Chondrocyte (in vitro differentiated cells): ENCODE measurements at regions not wholly inside any gene's neighbourhood (a gene's known extent, or its start where the extent isn't known, plus 50 kb on each side); places are given as distances from the start of the nearest gene placed in this dataset.
A peak's percentile ranks its signal among the peaks of the same experiment; 100 is the strongest.

Experiments
- DNase-seq: peaks from one replicate; pipeline ENCODE4 v3.0.0; 2021; ENCODE audit warnings: mixed read lengths, low spot score
- H3K27ac Mint-ChIP-seq: one replicate; pipeline ENCODE4 v1.8.0; 2021; ENCODE audit warnings: mild to moderate bottlenecking, moderate library complexity, mixed read lengths; ENCODE audit not compliant: unreplicated experiment
- H3K27me3 Mint-ChIP-seq: 2 replicates; pipeline ENCODE4 v1.8.0; 2021; ENCODE audit warnings: low read depth, mixed read lengths
- H3K36me3 Mint-ChIP-seq: 2 replicates; pipeline ENCODE4 v1.8.0; 2021; ENCODE audit warnings: low read depth, mixed read lengths
- H3K4me1 Mint-ChIP-seq: 2 replicates; pipeline ENCODE4 v1.8.0; 2021; ENCODE audit warnings: low read depth, mild to moderate bottlenecking, mixed read lengths
- H3K4me3 Mint-ChIP-seq: one replicate; pipeline ENCODE4 v1.8.0; 2021; ENCODE audit warnings: mild to moderate bottlenecking, moderate library complexity, mixed read lengths; ENCODE audit not compliant: unreplicated experiment
- H3K9me3 Mint-ChIP-seq: 2 replicates; pipeline ENCODE4 v1.8.0; 2021; ENCODE audit warnings: low read depth, mixed read lengths
- TF ChIP-seq, protein P1 (sequence below): fragments of 200-600 bp; sonication (generic); IDR thresholded peaks from 2 replicates; pipeline ENCODE4 v1.5.0; 2021; ENCODE audit warnings: antibody characterized with exemption, mild to moderate bottlenecking, moderate library complexity

DNA sequence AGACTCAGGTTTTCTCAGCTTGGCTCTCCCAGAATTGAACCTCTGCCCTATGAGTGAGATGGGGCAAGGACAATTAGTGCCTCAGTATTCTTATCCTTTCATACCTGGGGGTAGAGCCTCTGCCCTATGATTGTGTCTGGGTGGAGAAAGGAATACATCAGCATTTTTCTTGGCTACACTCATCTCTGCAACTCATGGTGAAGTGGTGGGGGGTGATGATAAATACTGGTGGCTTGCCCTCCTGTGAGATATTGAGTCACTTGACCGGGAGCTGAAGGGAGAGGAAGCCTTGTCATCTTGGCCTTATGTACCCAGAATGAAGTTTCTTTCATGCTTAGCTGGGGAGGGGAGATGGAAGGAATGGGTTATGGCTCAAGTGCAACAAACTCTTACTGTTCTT, 71.3 kb upstream of the ENOX2 start:
- H3K27ac Mint-ChIP-seq: no peak overlapping the region
- peaks cover 12% of the 10 kb centered on the region for H3K27me3 Mint-ChIP-seq
- TF ChIP-seq, protein P1, sequence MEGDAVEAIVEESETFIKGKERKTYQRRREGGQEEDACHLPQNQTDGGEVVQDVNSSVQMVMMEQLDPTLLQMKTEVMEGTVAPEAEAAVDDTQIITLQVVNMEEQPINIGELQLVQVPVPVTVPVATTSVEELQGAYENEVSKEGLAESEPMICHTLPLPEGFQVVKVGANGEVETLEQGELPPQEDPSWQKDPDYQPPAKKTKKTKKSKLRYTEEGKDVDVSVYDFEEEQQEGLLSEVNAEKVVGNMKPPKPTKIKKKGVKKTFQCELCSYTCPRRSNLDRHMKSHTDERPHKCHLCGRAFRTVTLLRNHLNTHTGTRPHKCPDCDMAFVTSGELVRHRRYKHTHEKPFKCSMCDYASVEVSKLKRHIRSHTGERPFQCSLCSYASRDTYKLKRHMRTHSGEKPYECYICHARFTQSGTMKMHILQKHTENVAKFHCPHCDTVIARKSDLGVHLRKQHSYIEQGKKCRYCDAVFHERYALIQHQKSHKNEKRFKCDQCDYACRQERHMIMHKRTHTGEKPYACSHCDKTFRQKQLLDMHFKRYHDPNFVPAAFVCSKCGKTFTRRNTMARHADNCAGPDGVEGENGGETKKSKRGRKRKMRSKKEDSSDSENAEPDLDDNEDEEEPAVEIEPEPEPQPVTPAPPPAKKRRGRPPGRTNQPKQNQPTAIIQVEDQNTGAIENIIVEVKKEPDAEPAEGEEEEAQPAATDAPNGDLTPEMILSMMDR: no peak
- no peak for DNase-seq
- peaks cover 4% of the 10 kb centered on the region for H3K4me1 Mint-ChIP-seq
- H3K4me3 Mint-ChIP-seq: no peak overlapping the region
- H3K36me3 Mint-ChIP-seq: no peaks in the 10 kb centered on the region
- no peaks in the 10 kb centered on the region for H3K9me3 Mint-ChIP-seq

DNA sequence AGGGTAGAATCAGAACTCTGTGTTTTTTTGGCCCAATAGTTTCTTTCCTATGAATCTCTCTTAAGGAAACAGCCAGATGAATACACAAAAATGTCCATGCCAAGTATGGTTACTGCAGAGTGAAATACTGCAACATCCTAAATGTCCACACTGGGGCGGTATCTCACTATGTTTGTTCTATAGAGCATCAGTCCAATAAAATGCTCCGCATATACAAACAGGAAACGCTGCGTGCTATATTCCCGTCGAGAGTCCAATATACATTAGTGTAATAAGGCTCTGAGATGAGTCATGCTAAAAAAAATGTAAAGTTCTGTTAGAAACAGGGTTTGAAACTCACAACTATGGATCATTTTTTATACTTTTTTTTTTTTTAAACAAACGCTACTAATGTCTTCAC, 72.9 kb upstream of the ENOX2 start:
- TF ChIP-seq, protein P1: peak; percentile 90
- Mint-ChIP-seq H3K4me3 (no peak overlapping the region), H3K36me3 (no peaks in the 10 kb centered on the region), H3K9me3 (no peaks in the 10 kb centered on the region), H3K27ac (no peak overlapping the region), H3K27me3 (peaks cover 11% of the 10 kb centered on the region), H3K4me1 (peaks cover 4% of the 10 kb centered on the region)
- no peak for DNase-seq

DNA sequence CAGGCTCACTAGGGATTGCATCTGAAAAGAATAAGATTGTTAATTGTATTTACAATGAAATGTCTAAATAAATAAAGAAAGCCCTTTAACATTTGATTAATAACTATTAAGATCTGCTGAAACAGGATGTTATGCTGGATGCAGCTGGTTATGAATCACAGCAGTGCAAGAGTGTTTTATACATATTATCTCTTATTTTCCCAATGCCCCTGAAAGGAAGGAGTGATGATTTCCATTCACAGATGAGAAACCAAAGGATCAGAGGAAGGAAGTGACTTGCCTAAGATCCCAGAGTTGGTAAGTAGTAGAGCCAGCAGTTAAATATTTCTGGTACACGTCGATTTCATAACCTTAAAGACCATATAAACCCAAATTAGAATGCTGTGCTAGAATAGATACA, 76.3 kb upstream of the ARHGAP36 start:
- H3K36me3 Mint-ChIP-seq: no peaks in the 10 kb centered on the region
- H3K27ac Mint-ChIP-seq: no peak overlapping the region
- DNase-seq: no peak
- no peaks in the 10 kb centered on the region for H3K9me3 Mint-ChIP-seq
- TF ChIP-seq, protein P1: no peak
- H3K4me1 Mint-ChIP-seq: no peaks in the 10 kb centered on the region
- no peak overlapping the region for H3K4me3 Mint-ChIP-seq
- H3K27me3 Mint-ChIP-seq: peaks cover 27% of the 10 kb centered on the region

DNA sequence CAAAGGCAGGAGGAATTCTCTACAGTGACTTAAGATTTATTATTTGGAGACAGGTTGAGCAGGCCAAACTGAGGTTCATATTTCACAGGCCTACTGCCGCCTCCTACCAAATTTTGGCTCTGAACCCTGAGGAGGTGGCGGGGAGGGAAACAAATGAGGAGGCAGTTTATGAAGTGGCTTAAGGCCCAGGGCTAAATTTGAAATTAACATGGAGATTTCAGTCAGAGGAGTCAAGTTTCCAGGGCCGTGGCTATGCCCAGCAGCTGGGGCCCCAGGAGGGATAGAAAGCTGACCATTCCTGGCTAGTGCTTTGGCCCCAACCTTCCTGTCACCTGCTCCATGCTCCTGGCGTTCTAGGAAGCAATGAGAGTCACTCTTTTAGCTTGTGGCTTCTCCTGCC, 73.4 kb upstream of the ARHGAP36 start:
- peaks cover 37% of the 10 kb centered on the region for H3K27me3 Mint-ChIP-seq
- DNase-seq: no peak
- H3K27ac Mint-ChIP-seq: no peak overlapping the region
- H3K4me1 Mint-ChIP-seq: no peaks in the 10 kb centered on the region
- H3K4me3 Mint-ChIP-seq: no peak overlapping the region
- TF ChIP-seq, protein P1: no peak
- H3K9me3 Mint-ChIP-seq: no peaks in the 10 kb centered on the region
- no peaks in the 10 kb centered on the region for H3K36me3 Mint-ChIP-seq

DNA sequence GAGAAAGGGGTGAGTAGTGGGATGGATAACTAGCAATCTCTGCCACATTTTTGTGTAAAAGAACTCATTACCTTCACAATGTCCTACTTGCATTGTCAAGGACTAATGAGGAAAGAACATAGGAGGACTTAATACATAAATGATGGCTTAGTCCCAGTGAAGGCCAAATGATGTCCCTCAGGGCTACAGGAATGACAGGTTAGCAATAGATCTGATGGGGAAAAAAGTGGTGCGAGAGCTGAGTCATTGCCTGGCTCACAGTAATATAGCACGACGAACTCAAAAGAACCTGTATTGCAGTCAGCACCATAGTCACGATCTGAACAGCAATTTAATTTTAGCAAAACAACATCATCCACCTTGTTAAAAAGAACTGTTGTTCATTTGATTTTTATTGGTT, 70.9 kb upstream of the ARHGAP36 start:
- H3K27ac Mint-ChIP-seq: no peak overlapping the region
- H3K4me1 Mint-ChIP-seq: no peaks in the 10 kb centered on the region
- peaks cover 37% of the 10 kb centered on the region for H3K27me3 Mint-ChIP-seq
- DNase-seq: no peak
- no peaks in the 10 kb centered on the region for H3K36me3 Mint-ChIP-seq
- TF ChIP-seq, protein P1: no peak
- no peaks in the 10 kb centered on the region for H3K9me3 Mint-ChIP-seq
- no peak overlapping the region for H3K4me3 Mint-ChIP-seq
